ENCODE measurements at regions not wholly inside any gene's neighbourhood (a gene's known extent, or its start where the extent isn't known, plus 50 kb on each side); places are given as distances from the start of the nearest gene placed in this dataset.

GRCh38 chr9:82650368-82650767 is 412.6 kb downstream of the RASEF start:
- no peaks in the 10 kb centered on the region for H3K27me3 ChIP-seq (ENCODE audit: insufficient read depth, low read length)
- no peak overlapping the region for H3T11ph ChIP-seq (ENCODE audit: low read length)
- H3K9me3 ChIP-seq (ENCODE audit: control insufficient read depth, low read depth, low read length) = no peaks in the 10 kb centered on the region
- H3K4ac ChIP-seq (ENCODE audit: low read depth, low read length) = no peak overlapping the region
- H3K23ac ChIP-seq (ENCODE audit: insufficient read length, low read depth, low read length) = no peak overlapping the region
- H3K27ac Mint-ChIP-seq = no peak overlapping the region
- no peak overlapping the region for H4K8ac ChIP-seq (replicated peaks; ENCODE audit: insufficient read length, low read depth, low read length)
- H3K27ac ChIP-seq (ENCODE audit: insufficient read length, low read depth, low read length) = no peak overlapping the region
- H2BK120ac ChIP-seq (ENCODE audit: low read depth, low read length, poor library complexity, severe bottlenecking) = no peak overlapping the region
- no peak for DNase-seq
- WGBS (ENCODE audit: extremely low coverage, insufficient read length, low lambda C conversion rate) = no CpG with 5 or more reads among the region's 3 CpGs
- peaks cover 5 to 7% of the 10 kb centered on the region in 2 experiments; a peak in 3 of 4 replicates for H3K4me1 Mint-ChIP-seq
- no peak overlapping the region for H2AK5ac ChIP-seq (ENCODE audit: insufficient read length, low read length)
- TF ChIP-seq CTCF (conservative IDR thresholded peaks at IDR 0.05) = no peak
- H3K4me1 ChIP-seq (ENCODE audit: insufficient read depth, low read length) = no peaks in the 10 kb centered on the region; the same call in 1 of the 2 replicates
- H2BK20ac ChIP-seq (ENCODE audit: low read depth, low read length, poor library complexity, severe bottlenecking) = no peak overlapping the region
- no peak overlapping the region for H2BK12ac ChIP-seq (ENCODE audit: insufficient read length, low read depth, low read length)
- no peak overlapping the region for H3K4me3 Mint-ChIP-seq
- H4K5ac ChIP-seq (ENCODE audit: insufficient read length, low read depth, low read length) = no peak overlapping the region
- H3K56ac ChIP-seq (ENCODE audit: insufficient read length, low read depth, low read length) = no peak overlapping the region
- H3K27me3 Mint-ChIP-seq (ENCODE audit: low read depth) = no peaks in the 10 kb centered on the region
- no peak overlapping the region for H4K91ac ChIP-seq (ENCODE audit: insufficient read length, low read depth, low read length)
- H4K20me1 ChIP-seq (ENCODE audit: control insufficient read depth, insufficient read depth, insufficient read length) = no peaks in the 10 kb centered on the region
- no peak overlapping the region for H3K9ac ChIP-seq (ENCODE audit: extremely low read depth, insufficient read length, low read length)
- no peak overlapping the region for H3K18ac ChIP-seq (ENCODE audit: insufficient read length, low read depth, low read length)
- no peak overlapping the region for H2BK15ac ChIP-seq (ENCODE audit: low read depth, low read length)
- peaks cover 1 to 11% (median 3%) of the 10 kb centered on the region in 3 experiments; a peak in 4 of 7 replicates for H3K36me3 Mint-ChIP-seq (ENCODE audit: insufficient read depth in 1 of 3, low read depth in 3 of 3)
- no peak overlapping the region for H2AFZ ChIP-seq (ENCODE audit: low read length)
- H3K14ac ChIP-seq (ENCODE audit: insufficient read depth, low read length) = no peak overlapping the region
- no peak overlapping the region for H2BK5ac ChIP-seq (ENCODE audit: insufficient read length, low read length)
- no peaks in the 10 kb centered on the region for H3K79me2 ChIP-seq (ENCODE audit: insufficient read depth, low read length)
- H3K79me1 ChIP-seq (ENCODE audit: insufficient read depth, low read depth, low read length, poor library complexity, severe bottlenecking) = no peaks in the 10 kb centered on the region
- no peak overlapping the region for H3K4me2 ChIP-seq (ENCODE audit: insufficient read depth, insufficient read length, low read length)
- no peaks in the 10 kb centered on the region for H3K23me2 ChIP-seq (ENCODE audit: insufficient read length, low read depth, low read length, poor library complexity, severe bottlenecking)
- peaks cover 6 to 8% of the 10 kb centered on the region in 2 experiments for H3K9me3 Mint-ChIP-seq
